Endodermal cell (in vitro differentiated cells): ENCODE measurements at regions not wholly inside any gene's neighbourhood (a gene's known extent, or its start where the extent isn't known, plus 50 kb on each side); places are given as distances from the start of the nearest gene placed in this dataset.

Source experiments
- DNase-seq: peaks from one replicate; pipeline ENCODE4 v3.0.0-alpha.2; 2017
- H3K27ac ChIP-seq: 2 replicates; pipeline ENCODE4 v1.5.1; 2013; ENCODE audit warnings: mild to moderate bottlenecking, low read depth, low read length, moderate library complexity
- H3K27me3 ChIP-seq: 2 replicates; pipeline ENCODE4 v1.6.1; 2013; ENCODE audit warnings: mild to moderate bottlenecking, low read length, moderate library complexity; ENCODE audit not compliant: insufficient read depth, control insufficient read depth, poor library complexity, severe bottlenecking
- H3K36me3 ChIP-seq: 2 replicates; pipeline ENCODE4 v1.7.0; 2013; ENCODE audit warnings: mild to moderate bottlenecking, low read length, moderate library complexity; ENCODE audit not compliant: control insufficient read depth, insufficient read depth
- H3K4me1 ChIP-seq: one replicate; pipeline ENCODE4 v1.7.0; 2013; ENCODE audit warnings: low read length; ENCODE audit not compliant: control insufficient read depth, insufficient read depth
- H3K4me3 ChIP-seq: 2 replicates; pipeline ENCODE4 v1.5.1; 2013; ENCODE audit warnings: mild to moderate bottlenecking, low read length, moderate library complexity
- H3K9ac ChIP-seq: 2 replicates; pipeline ENCODE4 v1.6.1; 2013; ENCODE audit warnings: mild to moderate bottlenecking, low read length, moderate library complexity; ENCODE audit not compliant: poor library complexity, severe bottlenecking; ENCODE audit errors: extremely low read depth
- H3K9me3 ChIP-seq: 2 replicates; pipeline ENCODE4 v1.6.1; 2013; ENCODE audit warnings: mild to moderate bottlenecking, low read length, moderate library complexity; ENCODE audit not compliant: control insufficient read depth
- H3K27ac Mint-ChIP-seq: 2 replicates; pipeline ENCODE4 v1.8.0; 2020; ENCODE audit warnings: mixed read lengths
- H3K27me3 Mint-ChIP-seq: 2 replicates; pipeline ENCODE4 v1.8.0; 2021; ENCODE audit warnings: mild to moderate bottlenecking, mixed read lengths; ENCODE audit not compliant: insufficient read depth
- H3K36me3 Mint-ChIP-seq: 2 replicates; pipeline ENCODE4 v1.8.0; 2020; ENCODE audit warnings: low read depth, mixed read lengths
- H3K4me1 Mint-ChIP-seq: 2 replicates; pipeline ENCODE4 v1.8.0; 2020; ENCODE audit warnings: mixed read lengths
- H3K4me3 Mint-ChIP-seq: 2 replicates; pipeline ENCODE4 v1.8.0; 2020; ENCODE audit warnings: mild to moderate bottlenecking, moderate library complexity, mixed read lengths
- H3K9me3 Mint-ChIP-seq: 2 replicates; pipeline ENCODE4 v1.8.0; 2020; ENCODE audit warnings: mild to moderate bottlenecking, mixed read lengths
- WGBS, 2 experiments: methylation state at CpG; one replicate each; pipeline versions ENCODE4 v1.1.5 to v1.1.7; 2013; ENCODE audit warnings: missing lambda C conversion rate in 2 of 2, mixed read lengths in 1 of 2; ENCODE audit not compliant: insufficient coverage in 1 of 2, insufficient read length in 1 of 2; 5-methylcytosine and 5-hydroxymethylcytosine counted together
- TF ChIP-seq, protein P1 (sequence below): fragments of 200-600 bp; sonication (generic); conservative IDR thresholded peaks from 2 replicates; pipeline ENCODE4 v1.5.0; 2021; ENCODE audit warnings: antibody characterized with exemption, mild to moderate bottlenecking

- Mint-ChIP-seq H3K27me3 (no peaks in the 10 kb centered on the region), H3K27ac (no peak overlapping the region), H3K4me3 (no peak overlapping the region), H3K36me3 (no peaks in the 10 kb centered on the region), H3K4me1 (no peaks in the 10 kb centered on the region), H3K9me3 (peaks cover 6% of the 10 kb centered on the region)
- Histone ChIP-seq H3K9ac (no peak overlapping the region), H3K36me3 (no peaks in the 10 kb centered on the region), H3K27ac (no peak overlapping the region), H3K4me1 (no peaks in the 10 kb centered on the region), H3K27me3 (no peaks in the 10 kb centered on the region), H3K4me3 (no peak overlapping the region), H3K9me3 (no peaks in the 10 kb centered on the region)
- no peak for DNase-seq
- TF ChIP-seq, protein P1, sequence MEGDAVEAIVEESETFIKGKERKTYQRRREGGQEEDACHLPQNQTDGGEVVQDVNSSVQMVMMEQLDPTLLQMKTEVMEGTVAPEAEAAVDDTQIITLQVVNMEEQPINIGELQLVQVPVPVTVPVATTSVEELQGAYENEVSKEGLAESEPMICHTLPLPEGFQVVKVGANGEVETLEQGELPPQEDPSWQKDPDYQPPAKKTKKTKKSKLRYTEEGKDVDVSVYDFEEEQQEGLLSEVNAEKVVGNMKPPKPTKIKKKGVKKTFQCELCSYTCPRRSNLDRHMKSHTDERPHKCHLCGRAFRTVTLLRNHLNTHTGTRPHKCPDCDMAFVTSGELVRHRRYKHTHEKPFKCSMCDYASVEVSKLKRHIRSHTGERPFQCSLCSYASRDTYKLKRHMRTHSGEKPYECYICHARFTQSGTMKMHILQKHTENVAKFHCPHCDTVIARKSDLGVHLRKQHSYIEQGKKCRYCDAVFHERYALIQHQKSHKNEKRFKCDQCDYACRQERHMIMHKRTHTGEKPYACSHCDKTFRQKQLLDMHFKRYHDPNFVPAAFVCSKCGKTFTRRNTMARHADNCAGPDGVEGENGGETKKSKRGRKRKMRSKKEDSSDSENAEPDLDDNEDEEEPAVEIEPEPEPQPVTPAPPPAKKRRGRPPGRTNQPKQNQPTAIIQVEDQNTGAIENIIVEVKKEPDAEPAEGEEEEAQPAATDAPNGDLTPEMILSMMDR = no peak
- 88 to 100% methylated on average over 1 of the region's 1 CpG for WGBS, 2 experiments
Measured at GRCh38 chr2:137809252-137809651, 155.0 kb upstream of the HNMT start.

GRCh38 chr2:137809837-137810236, 154.4 kb upstream of the HNMT start:
- no peak overlapping the region for H3K27ac ChIP-seq
- Mint-ChIP-seq H3K27me3 (no peaks in the 10 kb centered on the region), H3K4me3 (no peak overlapping the region), H3K4me1 (no peaks in the 10 kb centered on the region), H3K27ac (no peak overlapping the region), H3K36me3 (no peaks in the 10 kb centered on the region), H3K9me3 (peaks cover 6% of the 10 kb centered on the region)
- H3K36me3 ChIP-seq = no peaks in the 10 kb centered on the region
- H3K4me1 ChIP-seq = no peaks in the 10 kb centered on the region
- H3K27me3 ChIP-seq = no peaks in the 10 kb centered on the region
- TF ChIP-seq, protein P1 = no peak
- WGBS, 2 experiments = 89% methylated on average over 1 of the region's 1 CpG; no CpG with 5 or more reads in 1 of the 2 experiments
- H3K9ac ChIP-seq = no peak overlapping the region
- DNase-seq = no peak
- H3K4me3 ChIP-seq = no peak overlapping the region
- no peaks in the 10 kb centered on the region for H3K9me3 ChIP-seq

- Histone ChIP-seq H3K27me3 (no peaks in the 10 kb centered on the region), H3K4me1 (no peaks in the 10 kb centered on the region), H3K27ac (no peak overlapping the region), H3K36me3 (no peaks in the 10 kb centered on the region), H3K9ac (no peak overlapping the region), H3K4me3 (no peak overlapping the region), H3K9me3 (no peaks in the 10 kb centered on the region)
- H3K4me1 Mint-ChIP-seq = no peaks in the 10 kb centered on the region
- no peak overlapping the region for H3K4me3 Mint-ChIP-seq
- H3K36me3 Mint-ChIP-seq = no peaks in the 10 kb centered on the region
- peaks cover 6% of the 10 kb centered on the region for H3K9me3 Mint-ChIP-seq
- no peak for DNase-seq
- no peak overlapping the region for H3K27ac Mint-ChIP-seq
- TF ChIP-seq, protein P1 = no peak
- no peaks in the 10 kb centered on the region for H3K27me3 Mint-ChIP-seq
Measured at GRCh38 chr2:137812517-137812916, 151.8 kb upstream of the HNMT start.
